GM23338 (cell line): ENCODE measurements at regions not wholly inside any gene's neighbourhood (a gene's known extent, or its start where the extent isn't known, plus 50 kb on each side); places are given as distances from the start of the nearest gene placed in this dataset.

Experiments
- ATAC-seq: fragments of 200-7000 bp; cut with Tn5 transposase; 3 replicates; pipeline ENCODE4 v1.9.1; 2020
- DNase-seq: peaks from one replicate; pipeline ENCODE4 v3.0.0-alpha.2; 2015; ENCODE audit warnings: low spot score
- H2AFZ ChIP-seq: fragments of 200-600 bp; sonication (generic); 2 replicates; pipeline ENCODE4 v1.8.0; 2016; ENCODE audit warnings: antibody characterized with exemption, mild to moderate bottlenecking, moderate library complexity
- H3F3A ChIP-seq: fragments of 200-600 bp; sonication (generic); replicated peaks from 2 replicates; pipeline ENCODE4 v1.8.0; 2017; ENCODE audit warnings: antibody characterized with exemption, mixed run types, low read depth
- H3K27ac ChIP-seq: fragments of 200-600 bp; sonication (generic); 2 replicates; pipeline ENCODE4 v1.6.1; 2016; ENCODE audit warnings: low read depth
- H3K27me3 ChIP-seq: fragments of 200-600 bp; sonication (generic); 2 replicates; pipeline ENCODE4 v1.8.0; 2016; ENCODE audit warnings: mild to moderate bottlenecking, mixed run types, moderate library complexity; ENCODE audit not compliant: insufficient read depth
- H3K36me3 ChIP-seq: fragments of 200-600 bp; sonication (generic); 2 replicates; pipeline ENCODE4 v1.8.0; 2016; ENCODE audit warnings: mild to moderate bottlenecking; ENCODE audit not compliant: insufficient read depth
- H3K4me1 ChIP-seq: fragments of 200-600 bp; sonication (generic); 2 replicates; pipeline ENCODE4 v1.8.0; 2016; ENCODE audit warnings: mild to moderate bottlenecking, moderate library complexity; ENCODE audit not compliant: insufficient read depth
- H3K4me2 ChIP-seq: fragments of 200-600 bp; sonication (generic); 2 replicates; pipeline ENCODE4 v1.7.1; 2017; ENCODE audit warnings: mixed run types
- H3K4me3 ChIP-seq: fragments of 200-600 bp; sonication (generic); 2 replicates; pipeline ENCODE4 v1.6.1; 2016; ENCODE audit warnings: mixed run types
- H3K79me2 ChIP-seq: fragments of 200-600 bp; sonication (generic); replicated peaks from 2 replicates; pipeline ENCODE4 v1.8.0; 2017; ENCODE audit warnings: mild to moderate bottlenecking; ENCODE audit not compliant: insufficient read depth
- H3K9me2 ChIP-seq: fragments of 200-600 bp; sonication (generic); 2 replicates; pipeline ENCODE4 v1.8.0; 2017; ENCODE audit not compliant: insufficient read depth
- H4K20me1 ChIP-seq: fragments of 200-600 bp; sonication (generic); replicated peaks from 2 replicates; pipeline ENCODE4 v1.8.0; 2017; ENCODE audit warnings: mild to moderate bottlenecking; ENCODE audit not compliant: insufficient read depth
- H3K27ac Mint-ChIP-seq: 2 replicates; pipeline ENCODE4 v1.8.0; 2020; ENCODE audit warnings: inconsistent platforms, mild to moderate bottlenecking, moderate library complexity, mixed read lengths
- H3K27me3 Mint-ChIP-seq: 3 replicates; pipeline ENCODE4 v1.8.0; 2022; ENCODE audit warnings: low read depth, mild to moderate bottlenecking, moderate library complexity, mixed read lengths, inconsistent platforms; ENCODE audit not compliant: insufficient read depth, poor library complexity
- H3K36me3 Mint-ChIP-seq: 3 replicates; pipeline ENCODE4 v1.8.0; 2021; ENCODE audit warnings: low read depth, mild to moderate bottlenecking, inconsistent platforms, moderate library complexity, mixed read lengths
- H3K4me1 Mint-ChIP-seq: 3 replicates; pipeline ENCODE4 v1.8.0; 2020; ENCODE audit warnings: mild to moderate bottlenecking, inconsistent platforms, mixed read lengths
- H3K4me3 Mint-ChIP-seq: 3 replicates; pipeline ENCODE4 v1.8.0; 2021; ENCODE audit warnings: moderate library complexity, mild to moderate bottlenecking, inconsistent platforms, mixed read lengths
- H3K9me3 Mint-ChIP-seq: 3 replicates; pipeline ENCODE4 v1.8.0; 2020; ENCODE audit warnings: moderate library complexity, mild to moderate bottlenecking, inconsistent platforms, mixed read lengths
- EZH2 ChIP-seq: fragments of 200-600 bp; sonication (generic); IDR thresholded peaks from one replicate; pipeline ENCODE4 v1.8.0; 2017; ENCODE audit warnings: antibody characterized with exemption, mild to moderate bottlenecking, low read depth; ENCODE audit not compliant: unreplicated experiment
- JUNB ChIP-seq: IDR thresholded peaks from one replicate; pipeline ENCODE4 v1.6.1; 2016; ENCODE audit warnings: antibody characterized with exemption; ENCODE audit not compliant: unreplicated experiment
- NANOG ChIP-seq: IDR thresholded peaks from 2 replicates; pipeline ENCODE4 v1.6.1; 2016; ENCODE audit warnings: antibody characterized with exemption, borderline replicate concordance
- POLR2AphosphoS5 ChIP-seq: IDR thresholded peaks from 2 replicates; pipeline ENCODE4 v1.6.1; 2016; ENCODE audit warnings: antibody characterized with exemption, low read depth
- STAT1 ChIP-seq: IDR thresholded peaks from one replicate; pipeline ENCODE4 v1.6.1; 2016; ENCODE audit warnings: antibody characterized with exemption; ENCODE audit not compliant: unreplicated experiment
- ZNF331 ChIP-seq: fragments of 250-450 bp; sonication (Bioruptor Pico); IDR thresholded peaks from 2 replicates; pipeline ENCODE4 v1.5.0; 2020; ENCODE audit warnings: low read depth, mild to moderate bottlenecking, moderate library complexity
- TF ChIP-seq, protein P1 (sequence below): fragments of 250-450 bp; sonication (Bioruptor Pico); IDR thresholded peaks from 2 replicates; pipeline ENCODE4 v1.5.0; 2020; ENCODE audit warnings: mild to moderate bottlenecking, moderate library complexity

DNA sequence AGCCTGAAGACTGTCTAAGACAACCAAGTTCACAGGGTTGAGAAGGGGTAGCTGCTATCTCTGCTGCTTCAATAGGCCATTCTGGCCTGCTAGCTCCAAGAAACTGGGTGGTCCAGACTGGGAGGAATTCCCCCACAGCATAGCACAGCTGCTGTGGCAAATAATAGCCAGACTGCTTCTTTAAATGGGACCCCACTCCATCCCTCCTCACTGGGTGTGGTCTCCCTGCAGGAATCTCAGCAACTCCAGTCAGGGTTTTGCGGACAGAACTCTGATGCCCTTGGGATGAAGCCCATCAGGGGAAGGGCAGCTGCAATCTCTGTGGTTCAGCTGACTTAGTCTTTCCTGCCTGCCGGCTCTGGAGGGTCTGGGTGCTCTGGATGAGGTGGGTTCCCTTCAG lies 1018.6 kb upstream of the DIAPH2 start:
- H3F3A ChIP-seq, result no peaks in the 10 kb centered on the region
- H3K27me3 ChIP-seq, result no peaks in the 10 kb centered on the region
- no peaks in the 10 kb centered on the region for H3K36me3 ChIP-seq
- TF ChIP-seq NANOG (no peak), ZNF331 (no peak), EZH2 (no peak)
- TF ChIP-seq, protein P1, sequence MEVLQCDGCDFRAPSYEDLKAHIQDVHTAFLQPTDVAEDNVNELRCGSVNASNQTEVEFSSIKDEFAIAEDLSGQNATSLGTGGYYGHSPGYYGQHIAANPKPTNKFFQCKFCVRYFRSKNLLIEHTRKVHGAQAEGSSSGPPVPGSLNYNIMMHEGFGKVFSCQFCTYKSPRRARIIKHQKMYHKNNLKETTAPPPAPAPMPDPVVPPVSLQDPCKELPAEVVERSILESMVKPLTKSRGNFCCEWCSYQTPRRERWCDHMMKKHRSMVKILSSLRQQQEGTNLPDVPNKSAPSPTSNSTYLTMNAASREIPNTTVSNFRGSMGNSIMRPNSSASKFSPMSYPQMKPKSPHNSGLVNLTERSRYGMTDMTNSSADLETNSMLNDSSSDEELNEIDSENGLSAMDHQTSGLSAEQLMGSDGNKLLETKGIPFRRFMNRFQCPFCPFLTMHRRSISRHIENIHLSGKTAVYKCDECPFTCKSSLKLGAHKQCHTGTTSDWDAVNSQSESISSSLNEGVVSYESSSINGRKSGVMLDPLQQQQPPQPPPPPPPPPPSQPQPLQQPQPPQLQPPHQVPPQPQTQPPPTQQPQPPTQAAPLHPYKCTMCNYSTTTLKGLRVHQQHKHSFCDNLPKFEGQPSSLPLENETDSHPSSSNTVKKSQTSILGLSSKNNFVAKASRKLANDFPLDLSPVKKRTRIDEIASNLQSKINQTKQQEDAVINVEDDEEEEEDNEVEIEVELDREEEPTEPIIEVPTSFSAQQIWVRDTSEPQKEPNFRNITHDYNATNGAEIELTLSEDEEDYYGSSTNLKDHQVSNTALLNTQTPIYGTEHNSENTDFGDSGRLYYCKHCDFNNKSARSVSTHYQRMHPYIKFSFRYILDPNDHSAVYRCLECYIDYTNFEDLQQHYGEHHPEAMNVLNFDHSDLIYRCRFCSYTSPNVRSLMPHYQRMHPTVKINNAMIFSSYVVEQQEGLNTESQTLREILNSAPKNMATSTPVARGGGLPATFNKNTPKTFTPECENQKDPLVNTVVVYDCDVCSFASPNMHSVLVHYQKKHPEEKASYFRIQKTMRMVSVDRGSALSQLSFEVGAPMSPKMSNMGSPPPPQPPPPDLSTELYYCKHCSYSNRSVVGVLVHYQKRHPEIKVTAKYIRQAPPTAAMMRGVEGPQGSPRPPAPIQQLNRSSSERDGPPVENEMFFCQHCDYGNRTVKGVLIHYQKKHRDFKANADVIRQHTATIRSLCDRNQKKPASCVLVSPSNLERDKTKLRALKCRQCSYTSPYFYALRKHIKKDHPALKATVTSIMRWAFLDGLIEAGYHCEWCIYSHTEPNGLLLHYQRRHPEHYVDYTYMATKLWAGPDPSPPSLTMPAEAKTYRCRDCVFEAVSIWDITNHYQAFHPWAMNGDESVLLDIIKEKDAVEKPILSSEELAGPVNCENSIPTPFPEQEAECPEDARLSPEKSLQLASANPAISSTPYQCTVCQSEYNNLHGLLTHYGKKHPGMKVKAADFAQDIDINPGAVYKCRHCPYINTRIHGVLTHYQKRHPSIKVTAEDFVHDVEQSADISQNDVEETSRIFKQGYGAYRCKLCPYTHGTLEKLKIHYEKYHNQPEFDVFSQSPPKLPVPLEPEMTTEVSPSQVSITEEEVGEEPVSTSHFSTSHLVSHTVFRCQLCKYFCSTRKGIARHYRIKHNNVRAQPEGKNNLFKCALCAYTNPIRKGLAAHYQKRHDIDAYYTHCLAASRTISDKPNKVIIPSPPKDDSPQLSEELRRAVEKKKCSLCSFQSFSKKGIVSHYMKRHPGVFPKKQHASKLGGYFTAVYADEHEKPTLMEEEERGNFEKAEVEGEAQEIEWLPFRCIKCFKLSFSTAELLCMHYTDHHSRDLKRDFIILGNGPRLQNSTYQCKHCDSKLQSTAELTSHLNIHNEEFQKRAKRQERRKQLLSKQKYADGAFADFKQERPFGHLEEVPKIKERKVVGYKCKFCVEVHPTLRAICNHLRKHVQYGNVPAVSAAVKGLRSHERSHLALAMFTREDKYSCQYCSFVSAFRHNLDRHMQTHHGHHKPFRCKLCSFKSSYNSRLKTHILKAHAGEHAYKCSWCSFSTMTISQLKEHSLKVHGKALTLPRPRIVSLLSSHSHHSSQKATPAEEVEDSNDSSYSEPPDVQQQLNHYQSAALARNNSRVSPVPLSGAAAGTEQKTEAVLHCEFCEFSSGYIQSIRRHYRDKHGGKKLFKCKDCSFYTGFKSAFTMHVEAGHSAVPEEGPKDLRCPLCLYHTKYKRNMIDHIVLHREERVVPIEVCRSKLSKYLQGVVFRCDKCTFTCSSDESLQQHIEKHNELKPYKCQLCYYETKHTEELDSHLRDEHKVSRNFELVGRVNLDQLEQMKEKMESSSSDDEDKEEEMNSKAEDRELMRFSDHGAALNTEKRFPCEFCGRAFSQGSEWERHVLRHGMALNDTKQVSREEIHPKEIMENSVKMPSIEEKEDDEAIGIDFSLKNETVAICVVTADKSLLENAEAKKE (CRISPR knock-in tag), result no peak
- Mint-ChIP-seq H3K4me1 (no peaks in the 10 kb centered on the region), H3K36me3 (peaks cover 3% of the 10 kb centered on the region; the same call in 2 of the 3 replicates), H3K27me3 (no peaks in the 10 kb centered on the region), H3K27ac (no peak overlapping the region), H3K4me3 (no peak overlapping the region), H3K9me3 (peaks cover 7% of the 10 kb centered on the region)
- no peaks in the 10 kb centered on the region for H4K20me1 ChIP-seq
- no peak overlapping the region for H3K4me3 ChIP-seq
- no peak for DNase-seq
- no peaks in the 10 kb centered on the region for H3K4me1 ChIP-seq
- ATAC-seq, result no peak
- no peak overlapping the region for H2AFZ ChIP-seq
- no peak overlapping the region for H3K4me2 ChIP-seq
- no peaks in the 10 kb centered on the region for H3K79me2 ChIP-seq
- 0 out of 2 replicates have a peak, but pooled peaks cover under 1% of the 10 kb centered on the region for H3K9me2 ChIP-seq
- H3K27ac ChIP-seq, result no peak overlapping the region

DNA sequence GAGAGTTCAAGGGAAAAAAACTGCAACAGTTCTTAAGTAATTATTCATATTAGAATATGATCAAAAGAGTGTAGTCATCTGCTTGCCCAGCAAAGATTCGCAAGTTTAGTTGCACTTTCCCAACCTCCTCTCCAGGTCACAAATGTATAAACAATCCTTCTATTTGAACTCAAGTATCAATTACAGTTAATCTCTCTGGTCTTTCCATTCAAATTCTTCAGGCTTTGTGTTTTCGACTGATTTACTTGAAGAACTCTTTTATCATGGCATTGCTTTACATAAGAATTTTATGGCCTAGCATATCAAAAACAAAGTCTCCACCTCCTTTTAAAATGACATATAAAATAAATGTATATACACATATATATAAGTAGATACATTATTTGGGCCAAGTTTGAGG lies 1009.6 kb upstream of the DIAPH2 start:
- H3K4me3 Mint-ChIP-seq, result no peak overlapping the region
- DNase-seq, result no peak
- Histone ChIP-seq H4K20me1 (no peaks in the 10 kb centered on the region), H3K36me3 (no peaks in the 10 kb centered on the region), H3K27ac (no peak overlapping the region), H3F3A (no peaks in the 10 kb centered on the region), H3K9me2 (0 out of 2 replicates have a peak, but pooled peaks cover 6% of the 10 kb centered on the region), H3K27me3 (no peaks in the 10 kb centered on the region), H3K4me1 (peaks cover 6% of the 10 kb centered on the region; the same call in 1 of the 2 replicates), H3K4me2 (no peak overlapping the region; the same call in 1 of the 2 replicates), H3K4me3 (no peak overlapping the region), H3K79me2 (no peaks in the 10 kb centered on the region), H2AFZ (no peak overlapping the region)
- no peak overlapping the region for H3K27ac Mint-ChIP-seq
- TF ChIP-seq ZNF331 (no peak), STAT1 (no peak), JUNB (no peak), POLR2AphosphoS5 (no peak), EZH2 (no peak)
- no peaks in the 10 kb centered on the region for H3K36me3 Mint-ChIP-seq
- no peaks in the 10 kb centered on the region for H3K27me3 Mint-ChIP-seq
- no peak for ATAC-seq
- H3K9me3 Mint-ChIP-seq, result no peaks in the 10 kb centered on the region
- no peaks in the 10 kb centered on the region; the same call in 2 of the 3 replicates for H3K4me1 Mint-ChIP-seq
